Pancreas (tissue), 10 donors: ENCODE measurements at regions not wholly inside any gene's neighbourhood (a gene's known extent, or its start where the extent isn't known, plus 50 kb on each side); places are given as distances from the start of the nearest gene placed in this dataset.
"Not testable (repeated sequence)": the region's sequence is repeated elsewhere in the genome, so short reads cannot be mapped to it uniquely, and the experiment has no call there.

Source experiments
- ATAC-seq, 4 donors: fragments of 200-7000 bp; cut with Tn5 transposase; one replicate each; pipeline versions ENCODE4 v1.8.0 to v1.9.1; 2020; ENCODE audit warnings: mild to moderate bottlenecking in 4 of 4, moderate library complexity in 4 of 4
- DNase-seq, 6 donors: peaks; one replicate each; pipeline ENCODE4 v3.0.0-alpha.2; 2020
- FAIRE-seq: peaks from 2 replicates; lab custom pipeline; 2012; peaks lifted over from hg19 to GRCh38; lab: Jason Lieb, UNC
- H3K27ac ChIP-seq, 4 donors: fragments of 200-600 bp; sonication (generic); 1 replicate in 3 of 4; 2 replicates in 1 of 4; pipeline versions ENCODE4 v1.5.0 to v1.8.0; 2020
- H3K27me3 ChIP-seq, 4 donors: fragments of 200-600 bp; one replicate each; pipeline ENCODE4 v1.8.0; 2021
- H3K36me3 ChIP-seq, 3 donors: fragments of 200-600 bp; sonication (generic) in 1 of 3; one replicate each; pipeline versions ENCODE4 v1.5.0 to v1.8.0; 2020 to 2021
- H3K4me1 ChIP-seq, 3 donors: fragments of 200-600 bp; one replicate each; pipeline ENCODE4 v1.8.0; 2021
- H3K4me3 ChIP-seq, 4 donors: fragments of 200-600 bp; sonication (generic) in 2 of 4; one replicate each; pipeline versions ENCODE4 v1.5.0 to v1.8.0; 2020 to 2021
- H3K9me3 ChIP-seq, 4 donors: fragments of 200-600 bp; one replicate each; pipeline ENCODE4 v1.8.0; 2021
- CTCF ChIP-seq, 4 donors: fragments of 200-600 bp; sonication (generic) in 3 of 4; IDR thresholded peaks; one replicate each; pipeline versions ENCODE4 v1.5.0 to v1.8.0; 2021; ENCODE audit warnings: antibody characterized with exemption in 4 of 4
- WGBS, 2 donors: extraction: QIAGEN DNeasy Blood & Tissue Kit; methylation state at CpG; one replicate each; pipeline ENCODE4 v1.1.7; 2013; 5-methylcytosine and 5-hydroxymethylcytosine counted together
- intact Hi-C, 3 donors: fragments of 100-400 bp; cut with DNase I; formaldehyde crosslinking; loops; one replicate each; pipeline versions ENCODE4 v1.11.1 to v1.14.2; 2022
- donor health status: healthy with polysubstance abuse.
- donor health status: DM: no; HTN: no; CAD: no; lungs with moderate emphysema.
- donor health status: DM: no; HTN: no; CAD: no.
- donor health status: control.
- donor health status: control.
- donor health status: Bipolar disorder and iron deficiency.
- donor health status: DM: yes; HTN: yes; CAD: no.
- donor health status: DM: no; HTN: no; CAD: no.
- donor health status: DM: no; HTN: no; CAD: no.
- donor health status: DM: yes; HTN: yes; CAD: no.

DNA sequence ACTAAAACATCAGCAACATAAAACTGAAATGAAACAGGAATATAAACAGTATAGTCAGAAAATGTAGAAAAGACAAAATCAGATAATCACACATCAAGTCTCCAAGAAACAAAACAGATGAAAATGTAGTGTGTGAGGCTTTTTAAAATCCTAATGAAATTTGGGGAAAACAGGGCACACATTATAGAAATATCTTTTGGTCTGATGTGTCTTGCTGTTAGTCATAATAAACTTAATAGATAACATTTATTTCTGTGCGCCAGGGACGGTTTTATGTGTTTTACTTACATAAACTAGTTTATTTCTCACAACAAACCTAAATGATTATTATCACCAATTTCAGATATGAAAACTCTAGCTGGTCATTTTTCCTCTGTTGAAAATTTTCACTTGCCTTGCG lies 293.9 kb upstream of the GATB start:
- H3K9me3 ChIP-seq, result no peaks in the 10 kb centered on the region
- DNase-seq, result no peak
- H3K27ac ChIP-seq, result no peak overlapping the region
- no peak overlapping the region for H3K4me3 ChIP-seq
- no peak for FAIRE-seq
- no peaks in the 10 kb centered on the region for H3K36me3 ChIP-seq
- no peak for TF ChIP-seq CTCF (IDR thresholded peaks at IDR 0.05)
- intact Hi-C loops, result no loop called here
- WGBS, 2 donors, result 42 to 44% methylated on average over 3 of the region's 3 CpGs
- H3K27me3 ChIP-seq, result peaks cover 0 to 3% (median 0%) of the 10 kb centered on the region in 4 donors
- H3K4me1 ChIP-seq, result no peaks in the 10 kb centered on the region
- ATAC-seq, result no peak

- TF ChIP-seq CTCF (IDR thresholded peaks at IDR 0.05), result no peak
- no peak overlapping the region for H3K27ac ChIP-seq
- no peaks in the 10 kb centered on the region for H3K9me3 ChIP-seq
- H3K4me1 ChIP-seq, result no peaks in the 10 kb centered on the region
- FAIRE-seq (no peak), ATAC-seq (no peak), DNase-seq (no peak)
- H3K36me3 ChIP-seq, result no peaks in the 10 kb centered on the region
- 43 to 60% methylated on average over 4 of the region's 4 CpGs for WGBS, 2 donors
- no peak overlapping the region for H3K4me3 ChIP-seq
- H3K27me3 ChIP-seq, result no peaks in the 10 kb centered on the region
- intact Hi-C loops, result no loop called here
Measured at GRCh38 chr4:152052451-152053057, 291.7 kb upstream of the GATB start.

DNA sequence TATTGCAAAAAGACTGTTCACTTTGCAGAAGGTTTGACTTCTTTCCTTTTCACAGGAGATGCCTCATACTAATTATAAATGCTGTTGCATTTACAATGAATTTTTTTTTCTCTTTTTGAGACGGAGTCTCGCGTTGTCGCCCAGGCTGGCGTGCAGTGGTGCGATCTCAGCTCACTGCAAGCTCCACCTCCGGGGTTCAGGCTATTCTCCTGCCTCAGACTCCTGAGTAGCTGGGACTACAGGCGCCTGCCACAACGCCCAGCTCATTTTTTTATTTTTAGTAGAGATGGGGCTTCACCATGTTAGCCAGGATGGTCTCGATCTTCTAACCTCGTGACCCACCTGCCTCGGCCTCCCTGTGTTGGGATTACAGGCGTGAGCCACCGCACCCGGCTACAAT lies 290.5 kb upstream of the GATB start:
- H3K27ac ChIP-seq, intact Hi-C loops, DNase-seq, H3K36me3 ChIP-seq, H3K27me3 ChIP-seq, H3K4me3 ChIP-seq, FAIRE-seq, H3K9me3 ChIP-seq, ATAC-seq, H3K4me1 ChIP-seq: not testable (repeated sequence)
- WGBS, 2 donors, result 86 to 93% methylated on average over 15 of the region's 15 CpGs

GRCh38 chr4:152050106-152050505 lies 289.3 kb upstream of the GATB start:
- WGBS, 2 donors, result 70 to 80% methylated on average over 3 of the region's 3 CpGs
- no peak overlapping the region for H3K27ac ChIP-seq
- no peak for ATAC-seq
- TF ChIP-seq CTCF (IDR thresholded peaks at IDR 0.05), result no peak
- no peaks in the 10 kb centered on the region for H3K4me1 ChIP-seq
- intact Hi-C loops, result no loop called here
- no peak overlapping the region for H3K4me3 ChIP-seq
- H3K36me3 ChIP-seq, result no peaks in the 10 kb centered on the region
- no peaks in the 10 kb centered on the region for H3K27me3 ChIP-seq
- FAIRE-seq, result no peak
- no peaks in the 10 kb centered on the region for H3K9me3 ChIP-seq
- DNase-seq, result no peak

DNA sequence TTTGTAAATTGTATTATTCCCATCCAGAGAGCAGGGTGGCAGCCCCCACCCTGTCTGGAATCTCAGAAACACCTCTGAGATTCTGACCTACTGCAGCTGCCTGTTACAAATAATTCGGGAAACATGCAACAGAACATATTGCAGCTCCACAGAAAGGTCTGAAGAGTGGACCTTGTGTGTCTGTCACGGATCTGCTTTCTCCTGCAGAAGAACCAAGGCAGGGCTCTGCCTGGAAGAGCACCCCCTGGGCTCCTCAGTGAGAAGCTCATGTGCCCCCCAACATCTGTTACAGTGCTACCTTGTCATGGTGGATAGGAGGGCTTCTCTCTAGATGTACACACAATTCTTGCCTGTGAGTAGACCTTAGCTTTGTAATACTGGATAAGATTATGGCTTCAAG lies 286.6 kb upstream of the GATB start:
- Histone ChIP-seq H3K27ac (no peak overlapping the region), H3K9me3 (no peaks in the 10 kb centered on the region), H3K4me3 (no peak overlapping the region), H3K27me3 (no peaks in the 10 kb centered on the region), H3K36me3 (no peaks in the 10 kb centered on the region), H3K4me1 (no peaks in the 10 kb centered on the region)
- intact Hi-C loops, result no loop called here
- TF ChIP-seq CTCF (IDR thresholded peaks at IDR 0.05), result no peak
- ATAC-seq (no peak), DNase-seq (no peak), FAIRE-seq (no peak)
- WGBS, 2 donors, result 85 to 91% methylated on average over 2 of the region's 2 CpGs
